Activated CD4-positive, alpha-beta T cell treated with anti-CD3 and anti-CD28 coated beads for 48 hours (primary cell): ENCODE measurements at regions not wholly inside any gene's neighbourhood (a gene's known extent, or its start where the extent isn't known, plus 50 kb on each side); places are given as distances from the start of the nearest gene placed in this dataset.
"Not testable (repeated sequence)": the region's sequence is repeated elsewhere in the genome, so short reads cannot be mapped to it uniquely, and the experiment has no call there.

ENCODE experiments used
- DNase-seq: peaks from one replicate; pipeline ENCODE4 v3.0.0-alpha.2; 2020

DNA sequence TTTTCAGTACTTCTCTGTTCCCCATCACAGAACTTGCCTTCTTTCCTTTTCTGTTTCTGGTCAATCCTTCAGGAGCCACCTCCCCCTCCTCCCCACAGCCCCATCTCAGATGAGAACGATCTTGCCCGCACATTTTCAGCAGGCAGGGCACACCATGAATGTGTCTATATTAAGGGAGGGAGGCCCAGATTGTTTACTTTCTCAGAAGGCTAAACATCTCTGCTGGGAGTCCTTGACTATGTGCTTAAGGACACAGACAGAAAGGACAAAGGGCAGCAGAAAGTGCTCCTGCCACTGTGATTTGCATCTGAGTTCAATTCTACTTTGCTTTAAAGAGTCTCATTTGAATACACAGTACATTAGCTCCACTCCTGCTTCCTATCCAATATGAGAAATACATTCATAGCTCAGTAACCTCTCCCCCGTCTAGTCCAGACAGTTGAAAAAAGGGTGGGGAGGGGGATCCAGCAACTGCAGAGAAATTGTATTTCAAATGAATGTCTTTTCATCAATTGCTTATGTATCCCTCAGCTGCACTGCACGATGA, 175.0 kb upstream of the PARD3B start:
- no peak for DNase-seq

DNA sequence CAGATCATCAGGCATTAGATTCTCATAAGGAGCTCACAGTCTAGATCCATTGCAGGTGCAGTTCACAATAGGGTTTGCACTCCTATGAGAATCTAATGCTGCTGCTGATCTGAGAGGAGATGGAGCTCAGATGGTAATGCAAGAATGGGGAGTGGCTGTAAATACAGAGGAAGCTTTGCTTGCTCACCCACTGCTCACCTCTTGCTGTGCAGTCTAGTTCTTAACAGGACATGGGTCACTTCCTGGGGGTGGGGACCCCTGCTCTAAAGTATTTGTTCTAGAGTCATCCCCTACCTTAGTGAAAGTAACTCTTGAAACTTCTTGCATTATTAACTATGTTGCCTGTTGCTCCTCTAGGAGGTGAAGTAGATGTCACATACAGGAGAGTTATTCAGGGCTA, 171.3 kb upstream of the PARD3B start:
- DNase-seq: no peak

DNA sequence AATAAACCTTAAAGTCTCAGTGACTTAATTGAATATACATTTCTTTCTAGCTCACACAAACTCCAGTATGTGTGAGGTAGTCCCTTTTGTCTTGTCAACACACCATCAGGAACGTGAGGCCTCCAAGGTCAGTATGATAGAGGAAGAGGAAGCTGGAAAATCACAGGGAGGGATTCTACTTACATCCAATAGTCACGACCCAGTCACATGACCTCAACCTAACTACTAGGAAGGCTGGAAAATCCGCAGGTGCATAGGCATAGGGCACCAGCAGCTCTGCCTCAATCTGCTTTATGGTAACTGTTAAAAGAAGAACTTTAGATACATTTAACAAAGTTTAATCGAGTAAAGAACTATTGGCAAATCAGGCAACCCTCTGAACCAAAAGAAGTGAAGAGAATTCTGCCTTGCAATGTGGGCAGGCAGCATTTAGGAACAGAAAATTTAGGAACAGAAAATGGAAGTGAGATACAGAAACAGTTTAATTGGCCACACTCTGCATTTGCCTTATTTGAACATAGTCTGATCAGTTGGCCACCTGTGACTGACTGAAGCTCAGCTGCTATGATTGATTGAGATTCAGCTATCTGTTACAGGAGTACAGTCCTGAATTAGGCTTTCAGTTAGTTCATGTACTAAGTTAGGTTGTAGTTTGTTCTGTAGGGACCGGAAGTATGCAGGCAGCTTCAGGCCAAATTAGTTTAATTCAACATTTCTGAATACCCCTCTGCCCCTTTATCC, 165.0 kb upstream of the PARD3B start:
- DNase-seq: no peak

DNA sequence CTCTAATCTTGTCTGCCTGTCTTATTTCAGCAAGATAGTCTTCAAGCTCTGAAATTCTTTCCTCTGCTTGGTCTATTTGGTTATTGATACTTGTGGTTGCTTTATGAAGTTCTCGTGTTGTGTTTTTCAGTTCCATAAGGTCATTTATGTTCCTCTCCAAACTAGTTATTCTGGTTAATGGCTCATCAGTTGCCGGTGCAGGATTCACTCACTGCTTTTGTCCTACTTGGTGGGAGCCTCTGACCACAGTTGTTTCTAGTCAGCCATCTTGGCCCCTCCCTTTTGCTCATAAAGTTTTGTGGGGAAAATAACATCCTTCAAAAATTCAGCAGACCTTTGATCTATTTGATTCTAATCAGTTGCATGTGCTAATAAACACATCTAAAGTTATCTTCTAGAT, 158.6 kb upstream of the PARD3B start:
- no peak for DNase-seq

DNA sequence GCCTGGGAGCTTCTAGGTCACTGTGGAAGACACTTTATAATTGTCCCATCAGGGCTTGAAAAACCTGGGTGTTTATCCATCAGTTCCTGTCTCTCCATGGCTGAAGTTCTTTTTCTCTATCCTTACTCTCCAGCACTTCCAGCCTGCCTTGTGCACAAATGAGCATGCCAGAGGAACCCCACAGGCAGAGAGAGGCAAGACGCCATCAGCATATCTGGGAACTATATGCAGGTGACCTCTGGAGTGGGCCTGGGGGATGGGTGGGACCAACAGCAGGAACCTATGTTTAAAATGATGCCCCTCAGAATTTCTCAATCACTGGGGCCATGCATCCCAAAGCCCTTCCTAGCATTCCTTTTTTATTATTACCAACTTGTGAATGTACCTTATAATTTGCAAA, 156.2 kb upstream of the PARD3B start:
- no peak for DNase-seq

DNA sequence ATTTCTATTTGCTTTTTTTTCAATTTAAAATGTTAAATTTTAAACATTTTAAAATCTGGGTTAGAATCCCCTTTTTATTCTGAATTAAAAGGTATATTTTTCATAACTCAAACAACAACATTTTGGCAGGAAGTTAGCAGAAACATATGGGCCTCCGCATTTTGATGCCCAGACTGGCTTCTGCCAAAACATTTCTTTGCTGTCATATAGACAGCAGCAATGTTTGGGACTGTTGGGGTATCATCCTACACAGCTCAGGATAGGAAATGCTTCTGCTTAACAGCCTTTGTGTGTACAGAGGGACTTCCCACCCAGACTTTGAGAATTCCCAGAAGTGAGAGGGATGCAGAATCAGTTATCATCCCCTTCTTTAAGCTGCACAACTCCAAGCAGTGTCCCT, 155.4 kb upstream of the PARD3B start:
- no peak for DNase-seq

DNA sequence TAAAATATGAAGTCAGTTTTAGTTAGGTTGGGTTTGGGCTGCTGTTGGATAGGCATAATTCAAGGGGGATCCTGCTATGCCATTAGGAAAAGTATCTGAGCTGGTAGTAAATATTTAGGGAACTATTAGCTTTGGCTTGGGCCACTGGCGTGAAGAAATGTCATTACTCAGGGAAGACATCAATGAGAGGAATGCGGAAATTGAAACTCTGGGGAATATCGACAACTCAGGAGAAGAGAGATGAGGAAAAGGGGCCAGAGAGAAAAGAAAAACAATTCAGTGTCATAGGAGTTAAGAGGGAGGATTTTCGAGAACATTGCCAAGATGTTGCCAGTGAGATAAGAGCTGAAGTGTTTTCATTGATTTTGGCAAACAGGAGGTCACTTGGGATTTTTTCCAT, 149.7 kb upstream of the PARD3B start:
- no peak for DNase-seq

DNA sequence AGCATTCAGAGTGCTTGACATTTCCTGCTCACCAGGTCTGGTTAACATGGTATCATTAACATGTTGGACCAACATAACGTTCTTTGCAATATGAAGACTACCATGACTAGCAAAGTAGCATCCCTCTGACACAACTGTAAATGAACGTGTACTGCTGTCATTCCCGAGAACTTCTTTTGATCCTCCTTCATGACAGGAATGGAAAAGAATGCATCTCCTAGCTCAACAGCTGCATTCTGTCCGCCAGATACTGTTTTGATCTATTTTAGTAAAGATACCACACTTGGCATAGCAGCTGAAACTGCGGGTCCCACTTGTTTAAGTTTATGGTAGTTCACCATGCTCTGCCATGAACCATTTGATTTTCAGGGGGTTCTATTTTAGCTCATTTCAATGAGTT, 144.2 kb upstream of the PARD3B start:
- DNase-seq: no peak

DNA sequence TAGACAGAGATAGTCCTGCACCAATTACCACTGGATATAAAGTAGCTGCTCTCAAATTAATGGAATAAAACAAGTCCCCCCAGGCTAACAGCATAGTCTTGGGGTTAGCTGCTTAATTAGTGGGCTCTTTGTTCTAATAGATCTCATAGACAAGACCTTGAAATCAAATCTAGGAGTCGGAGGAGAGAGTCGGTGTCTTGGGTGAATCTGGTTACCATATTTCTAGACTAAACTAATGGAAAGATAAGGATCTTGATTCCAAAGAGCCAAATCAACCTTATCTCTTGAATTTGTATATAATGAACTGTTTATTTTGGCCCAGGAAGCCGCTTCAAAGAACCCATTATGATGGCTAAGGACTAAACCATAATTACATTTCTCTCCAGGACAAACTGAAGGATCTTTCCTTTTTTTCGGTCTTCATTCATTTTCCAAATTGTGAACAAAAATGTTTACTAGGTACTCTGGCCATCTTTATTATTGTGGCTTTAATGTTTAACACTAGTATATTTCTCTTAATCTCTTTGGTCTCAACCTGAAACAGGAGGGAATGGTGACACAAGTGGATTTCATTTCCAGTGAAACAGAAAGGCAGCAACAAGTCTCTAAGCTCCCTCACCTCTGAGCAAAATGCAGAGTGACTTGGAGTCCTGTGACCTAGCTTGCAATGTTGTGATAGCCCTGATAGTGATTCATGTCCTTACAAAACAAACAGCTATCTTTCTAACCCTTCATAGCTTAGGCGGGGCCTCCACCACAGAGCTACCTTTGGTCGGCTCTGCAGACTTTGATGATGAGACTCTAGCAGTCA, 137.9 kb upstream of the PARD3B start:
- DNase-seq: no peak

DNA sequence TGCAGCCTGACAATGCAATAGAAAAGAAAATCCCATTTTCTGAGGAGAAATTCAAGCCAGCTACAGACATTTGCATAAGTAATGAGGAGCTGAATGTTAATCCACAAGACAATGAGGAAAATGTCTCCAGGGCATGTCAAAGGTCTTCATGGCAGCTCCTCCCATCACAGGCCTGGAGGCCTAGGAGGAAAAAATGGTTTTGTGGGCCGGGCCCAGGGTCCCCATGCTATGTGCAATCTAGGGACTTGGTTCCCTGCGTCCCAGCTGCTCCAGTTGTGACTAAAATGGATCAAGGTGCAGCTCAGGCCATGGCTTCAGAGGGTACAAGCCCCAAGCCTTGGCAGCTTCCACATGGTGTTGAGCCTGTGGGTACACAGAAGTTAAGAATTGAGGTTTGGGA, 132.5 kb upstream of the PARD3B start:
- not testable (repeated sequence) for DNase-seq

DNA sequence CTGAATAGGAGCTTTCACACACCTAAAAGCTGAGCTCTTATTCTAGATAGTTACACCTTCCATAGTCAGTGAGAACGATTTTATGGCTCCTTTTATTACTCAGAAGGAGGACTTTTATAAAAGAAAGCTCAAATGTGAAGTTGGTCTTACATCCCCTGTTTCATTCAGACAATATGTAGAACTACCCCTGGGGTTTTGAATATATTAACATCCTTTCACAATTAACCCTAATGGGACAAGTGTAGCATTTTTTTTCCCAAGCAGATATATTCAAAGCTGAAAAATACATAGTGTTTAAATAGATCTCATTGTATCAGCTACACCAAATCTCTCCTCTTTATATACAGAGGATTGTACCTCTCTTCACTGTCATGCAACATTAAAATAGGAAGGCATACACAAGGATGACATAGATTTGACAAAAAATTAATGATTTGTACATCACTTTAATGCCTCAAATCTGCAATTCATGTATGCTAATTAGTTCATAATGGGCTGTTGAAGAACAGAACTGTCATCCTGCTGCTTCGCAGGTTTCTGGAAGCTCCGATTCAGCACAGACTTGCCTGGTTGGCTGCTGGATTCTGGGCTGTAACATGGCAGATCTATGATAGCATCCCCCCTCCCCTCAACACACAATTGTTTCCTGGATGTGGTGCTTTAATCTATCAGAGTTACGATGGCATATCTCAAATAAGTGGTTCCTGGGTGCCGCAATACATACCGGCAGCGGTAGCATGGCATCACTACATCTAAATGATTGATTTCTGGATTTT, 129.7 kb upstream of the PARD3B start:
- no peak for DNase-seq

DNA sequence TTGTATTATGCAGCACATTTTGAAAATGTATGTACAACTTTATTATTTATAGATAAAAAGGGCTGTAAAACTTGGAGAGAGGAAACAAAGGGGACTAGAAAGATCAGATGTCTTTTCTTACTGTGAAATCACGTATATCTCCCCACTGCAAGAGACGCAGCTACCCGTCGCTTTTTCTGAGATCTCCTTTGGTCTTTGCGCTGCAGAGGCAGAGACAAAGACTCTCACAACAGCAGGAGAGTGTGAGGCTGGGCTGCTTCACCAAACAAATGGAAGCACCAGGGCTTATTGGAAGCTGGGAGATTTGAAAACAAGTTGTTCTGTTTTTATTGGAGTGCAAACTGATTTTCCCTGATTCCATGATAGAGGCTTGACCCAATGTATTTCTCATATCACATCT, 129.0 kb upstream of the PARD3B start:
- no peak for DNase-seq

DNA sequence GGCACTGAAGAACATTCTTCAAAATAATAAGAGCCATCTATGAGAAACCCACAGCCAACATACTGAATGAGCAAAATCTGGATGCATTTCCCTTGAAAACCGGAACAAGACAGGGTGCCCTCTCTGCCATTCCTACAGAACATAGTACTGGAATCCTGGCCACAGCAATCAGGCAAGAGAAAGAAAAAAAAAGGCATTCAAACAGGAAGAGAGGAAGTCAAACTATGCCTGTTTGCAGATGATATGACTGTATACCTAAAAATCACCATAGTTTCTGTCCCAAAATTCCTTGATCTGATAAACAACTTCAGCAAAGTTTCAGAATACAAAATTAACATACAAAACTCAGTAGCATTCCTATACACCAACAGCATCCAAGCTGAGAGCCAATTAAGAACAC, 119.5 kb upstream of the PARD3B start:
- DNase-seq: no peak

DNA sequence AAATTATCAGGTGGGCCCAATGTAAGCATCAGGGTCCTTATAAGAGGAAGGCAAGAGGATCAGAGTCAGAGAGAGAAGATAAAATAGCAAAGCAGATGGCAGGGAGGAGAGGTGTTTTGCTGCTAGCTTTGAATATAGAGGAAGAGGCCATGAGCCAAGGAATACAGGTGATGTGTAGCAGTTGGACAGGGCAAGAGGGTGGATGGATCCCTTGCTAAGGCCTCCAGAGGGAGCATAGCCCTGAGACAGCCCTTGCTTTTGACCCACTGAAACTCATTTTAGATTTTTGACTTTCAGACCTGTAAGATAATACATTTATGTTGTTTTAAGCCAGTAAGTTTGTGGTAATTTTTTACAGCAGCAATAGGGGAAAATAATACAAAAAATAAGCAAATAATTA, 116.6 kb upstream of the PARD3B start:
- no peak for DNase-seq

DNA sequence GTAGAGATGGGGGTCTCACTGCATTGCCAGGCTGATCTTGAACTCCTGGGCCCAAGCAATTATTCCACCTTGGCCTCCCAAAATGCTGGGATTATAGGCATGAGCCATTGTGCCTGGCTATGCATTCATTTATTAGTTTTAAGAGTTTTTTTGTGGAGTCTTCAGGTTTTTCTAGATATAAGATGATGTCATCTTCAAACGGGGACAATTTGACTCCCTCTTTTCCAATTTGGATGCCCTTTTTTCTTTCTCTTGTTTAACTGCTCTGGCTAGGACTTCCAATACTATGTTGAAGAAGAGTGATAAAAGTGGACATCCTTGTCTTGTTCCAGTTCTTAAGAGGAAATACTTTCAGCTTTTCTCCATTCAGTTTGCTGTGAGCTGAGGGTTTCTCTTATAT, 113.7 kb upstream of the PARD3B start:
- no peak for DNase-seq

DNA sequence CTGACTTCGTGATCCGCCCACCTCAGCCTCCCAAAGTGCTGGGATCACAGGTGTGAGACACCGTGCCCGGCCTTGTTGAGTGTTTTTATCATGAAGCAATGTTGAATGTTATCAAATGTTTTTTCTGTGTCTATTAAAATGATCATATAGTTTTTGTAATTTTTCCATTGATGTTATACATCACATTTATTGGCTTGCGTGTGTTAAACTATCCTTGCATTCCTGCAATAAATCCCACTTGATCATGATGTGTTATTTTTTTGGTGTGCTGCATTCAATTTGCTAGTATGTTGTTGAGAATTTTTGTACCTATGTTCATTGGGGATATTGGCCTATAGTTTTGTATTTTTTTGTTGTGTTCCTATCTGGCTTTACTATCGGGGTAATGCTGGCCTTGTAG, 113.1 kb upstream of the PARD3B start:
- DNase-seq: no peak

DNA sequence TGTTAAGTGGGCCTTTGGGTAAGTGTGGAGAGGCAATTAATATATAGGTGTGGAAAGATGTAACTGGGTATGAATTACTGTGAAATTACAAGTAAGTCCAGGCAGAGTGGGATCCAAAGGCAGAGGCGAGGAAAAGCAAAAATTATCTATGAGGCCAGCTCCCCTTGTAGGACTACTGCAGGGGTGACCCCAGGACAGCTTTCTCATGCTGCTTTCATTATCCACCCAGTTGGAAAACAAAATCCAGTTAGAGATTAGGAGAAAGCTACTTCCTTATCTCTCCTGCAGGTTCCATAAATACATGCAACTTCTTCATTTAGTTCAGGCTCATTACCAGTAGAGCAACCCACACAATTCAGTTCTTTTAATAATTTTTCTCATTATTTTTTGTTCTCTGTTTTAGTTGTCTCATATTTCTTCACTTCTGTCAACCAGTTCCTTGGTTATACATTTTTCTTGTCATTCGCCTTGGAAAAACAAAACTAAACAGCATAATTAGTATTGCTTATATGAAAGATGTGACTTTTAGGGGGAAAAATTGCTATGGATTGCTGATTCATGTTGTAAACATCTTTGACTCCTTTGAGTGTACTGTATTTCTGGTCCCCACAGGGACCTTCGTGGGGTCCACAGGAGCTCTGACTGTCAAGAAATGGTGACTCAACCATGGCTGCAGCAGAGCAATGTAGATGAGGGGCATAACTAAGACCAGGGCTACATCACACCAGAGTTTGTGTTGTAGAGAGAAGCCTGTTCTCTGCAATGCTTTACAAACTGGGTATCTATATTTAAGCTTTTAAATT, 110.4 kb upstream of the PARD3B start:
- no peak for DNase-seq

DNA sequence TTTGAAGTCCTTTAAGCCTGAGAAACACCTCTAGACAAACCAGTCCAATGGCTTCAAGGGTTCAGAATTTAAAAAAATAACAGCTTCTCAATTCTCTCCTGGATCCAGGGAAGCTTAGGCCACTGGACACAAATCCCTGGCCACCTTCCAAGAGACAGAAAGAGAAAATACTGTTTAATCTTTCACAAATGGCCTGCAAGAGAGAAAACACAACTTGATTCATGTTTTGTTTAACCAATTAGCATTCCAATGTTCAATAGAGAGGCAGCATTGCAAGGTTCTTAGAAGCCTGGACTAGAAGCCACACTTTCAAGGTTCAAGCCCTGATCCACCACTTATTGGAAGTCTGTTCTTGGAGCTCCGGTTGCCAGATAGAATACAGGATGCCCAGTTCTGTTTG, 109.0 kb upstream of the PARD3B start:
- DNase-seq: no peak

DNA sequence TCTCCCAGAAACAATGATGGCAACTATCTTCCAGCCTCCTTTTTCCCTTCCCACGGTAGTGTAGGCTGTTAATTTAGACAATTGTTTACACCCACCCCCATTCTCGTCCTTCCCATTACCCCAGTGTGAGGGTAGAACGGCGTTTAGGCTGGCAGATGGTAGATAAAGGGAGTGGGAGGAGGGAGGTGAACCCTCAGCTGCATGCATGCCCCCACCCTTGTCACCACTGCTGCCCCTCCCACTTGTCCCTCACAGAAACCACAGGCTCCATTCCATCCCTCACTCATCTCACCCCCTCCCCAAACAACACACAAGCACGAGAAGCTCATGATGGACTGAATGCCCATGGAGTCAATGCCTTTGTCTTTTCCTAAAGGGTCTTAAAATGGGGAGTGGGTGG, 107.9 kb upstream of the PARD3B start:
- DNase-seq: no peak

DNA sequence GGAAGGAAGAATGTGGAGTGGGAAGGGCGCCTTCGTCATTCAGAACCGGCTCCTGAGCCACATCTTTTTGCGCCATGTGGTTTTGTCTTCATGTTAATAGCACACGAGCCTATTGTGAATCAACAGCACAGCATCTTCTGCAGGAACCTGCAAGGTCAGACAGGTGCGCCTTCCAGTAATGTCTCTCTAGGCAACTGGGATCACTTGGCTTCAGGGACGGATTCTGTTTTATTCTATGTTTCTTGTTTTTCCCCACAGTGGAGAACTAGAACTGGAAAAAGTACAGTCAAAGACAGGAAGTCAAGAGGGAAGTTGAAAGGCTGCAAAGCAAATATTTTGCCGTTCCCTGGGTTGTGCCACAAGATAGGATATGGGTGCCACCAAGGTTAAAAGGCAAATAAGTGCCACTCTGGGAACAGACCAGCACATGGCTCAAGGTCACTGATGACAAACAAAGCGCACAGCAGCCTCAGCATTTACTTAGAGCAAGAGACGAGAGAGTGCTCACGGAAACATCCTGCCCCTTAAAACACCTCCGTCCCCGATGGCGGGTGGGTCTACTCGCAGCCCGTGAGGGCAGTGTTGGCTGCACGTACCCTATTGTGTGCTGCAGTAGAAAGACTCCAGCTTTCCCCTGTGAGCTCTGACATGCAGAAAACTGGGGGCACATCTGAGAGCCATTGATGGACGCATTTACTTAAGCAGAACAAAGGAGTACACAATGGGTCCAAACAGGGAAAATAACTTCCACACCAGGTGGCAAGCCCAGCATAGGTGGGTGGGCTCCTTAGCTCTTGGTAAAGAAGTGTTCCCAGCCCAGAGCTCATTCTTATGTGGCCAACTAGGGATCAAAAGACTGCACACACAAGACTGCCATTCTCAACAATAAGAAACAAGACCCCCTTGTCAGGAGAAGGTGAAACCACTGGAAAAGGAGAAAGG, 107.2 kb upstream of the PARD3B start:
- DNase-seq: no peak

DNA sequence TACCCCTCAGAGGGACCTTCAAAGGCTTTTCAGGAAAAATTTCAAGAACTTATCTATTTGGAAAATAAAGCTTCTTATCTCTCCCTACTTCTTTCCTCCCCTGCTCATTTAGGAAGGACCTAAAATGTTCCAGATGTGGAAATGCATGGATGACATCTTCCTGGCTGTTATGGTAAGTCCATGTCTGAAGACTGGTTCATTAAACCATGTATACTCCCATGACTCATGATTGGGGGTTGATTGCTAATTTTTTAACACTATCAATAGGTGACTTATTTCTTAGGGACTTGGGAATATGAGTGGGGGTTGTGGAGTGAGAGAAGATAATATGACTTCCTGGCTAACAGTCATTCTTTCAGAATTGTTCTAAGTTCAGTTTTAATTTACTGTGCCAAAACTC, 104.0 kb upstream of the PARD3B start:
- DNase-seq: no peak

DNA sequence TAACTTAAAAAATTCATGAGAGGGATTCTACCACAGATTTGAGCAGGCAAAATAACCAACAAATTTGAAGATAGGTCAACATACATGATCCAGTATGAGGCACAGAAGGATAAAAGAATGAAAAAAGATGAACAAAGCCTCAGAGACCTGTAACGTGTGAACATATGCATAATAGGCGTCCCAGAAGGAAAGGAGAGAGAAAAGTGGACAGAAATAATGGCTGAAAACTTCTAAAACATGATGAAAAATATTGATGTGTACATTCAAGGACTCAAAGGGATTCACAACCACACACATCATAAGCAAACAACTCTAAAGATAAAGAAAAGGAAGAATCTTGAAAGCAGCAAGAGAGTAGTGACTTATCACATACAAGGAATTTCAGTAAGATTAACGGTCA, 100.1 kb upstream of the PARD3B start:
- no peak for DNase-seq
